ENCODE measurements at regions not wholly inside any gene's neighbourhood (a gene's known extent, or its start where the extent isn't known, plus 50 kb on each side); places are given as distances from the start of the nearest gene placed in this dataset.
"Not testable (repeated sequence)": the region's sequence is repeated elsewhere in the genome, so short reads cannot be mapped to it uniquely, and the experiment has no call there.

DNA sequence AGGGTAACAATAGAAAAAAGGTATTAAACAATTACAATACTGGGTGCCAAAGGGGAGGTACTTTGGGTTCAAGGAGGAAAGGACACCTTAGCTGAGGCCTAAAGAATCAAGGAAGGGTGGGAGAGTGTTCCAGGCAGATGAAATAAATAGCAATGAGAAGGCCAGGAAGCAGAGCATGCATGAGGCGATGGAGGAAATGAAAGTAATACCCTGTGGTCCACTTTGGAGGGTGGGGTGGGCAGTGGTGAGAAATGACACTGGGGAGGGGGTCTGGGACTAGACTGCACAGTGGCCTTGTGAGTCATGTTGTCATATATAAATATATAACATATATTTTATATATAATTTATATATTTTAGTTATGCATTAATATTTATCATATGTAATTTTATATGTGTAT lies 55.9 kb downstream of the BHLHE40 start:
- no peak for DNase-seq (ENCODE audit: low read depth in 2 of 2)

- DNase-seq (ENCODE audit: low read depth in 2 of 2) = no peak
Observed at GRCh38 chr3:5035692-5036391, 56.6 kb downstream of the BHLHE40 start.

GRCh38 chr3:5036392-5036766 lies 57.1 kb downstream of the BHLHE40 start:
- DNase-seq (ENCODE audit: low read depth in 2 of 2) = no peak

- no peak for DNase-seq (ENCODE audit: low read depth in 2 of 2)
Observed at GRCh38 chr3:5036858-5037257, 57.6 kb downstream of the BHLHE40 start.

- no peak for DNase-seq (ENCODE audit: low read depth in 2 of 2)
Observed at GRCh38 chr3:5039585-5039984, 60.3 kb downstream of the BHLHE40 start.

- DNase-seq (ENCODE audit: low read depth in 2 of 2) = no peak
Observed at GRCh38 chr3:5041315-5041714, 62.1 kb downstream of the BHLHE40 start.

DNA sequence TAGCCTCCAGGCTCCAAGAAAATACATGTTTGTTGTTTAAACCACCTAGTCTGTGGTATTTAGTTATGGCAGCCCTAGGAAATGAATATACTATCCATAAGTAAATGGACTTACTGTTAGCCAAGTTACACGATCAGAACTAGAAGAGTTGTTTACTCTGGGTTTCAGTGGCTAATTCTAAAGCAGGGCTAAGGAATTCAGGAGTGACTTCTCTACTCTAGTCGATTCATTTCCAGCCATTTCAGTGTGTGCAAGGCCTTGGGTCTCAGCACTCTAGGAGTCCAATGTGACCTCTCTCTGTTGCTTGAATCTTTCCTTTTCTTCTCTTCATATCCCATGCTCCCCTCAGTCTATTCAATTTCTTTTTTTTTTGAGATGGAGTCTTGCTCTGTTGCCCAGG lies 66.7 kb downstream of the BHLHE40 start:
- DNase-seq (ENCODE audit: low read depth in 2 of 2) = no peak

- no peak for DNase-seq (ENCODE audit: low read depth in 2 of 2)
Observed at GRCh38 chr3:5047764-5048419, 68.7 kb downstream of the BHLHE40 start.

DNA sequence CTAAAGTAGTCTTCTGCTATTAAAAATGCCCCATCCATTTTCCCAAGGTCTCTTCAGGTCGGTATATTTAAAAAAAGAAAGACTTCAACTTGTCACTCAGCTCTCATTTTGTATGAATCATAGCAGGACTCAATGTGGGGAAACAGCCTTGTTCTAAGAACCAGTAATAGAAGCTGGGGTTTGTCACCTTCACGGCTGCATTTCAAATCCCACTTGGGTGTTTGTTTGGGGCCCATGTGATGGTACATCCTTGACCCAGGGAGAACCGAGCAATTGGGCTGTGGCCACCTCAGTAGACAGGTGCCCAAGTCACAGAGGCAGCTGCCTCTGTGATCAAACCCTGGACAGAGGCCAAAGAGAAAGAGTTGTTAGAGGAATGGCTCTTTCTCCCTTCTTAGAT lies 70.3 kb upstream of the ARL8B start:
- DNase-seq (ENCODE audit: low read depth in 2 of 2) = no peak

- no peak for DNase-seq (ENCODE audit: low read depth in 2 of 2)
Observed at GRCh38 chr3:5052247-5052646, 69.8 kb upstream of the ARL8B start.

GRCh38 chr3:5053021-5053831 lies 68.9 kb upstream of the ARL8B start:
- no peak for DNase-seq (ENCODE audit: low read depth in 2 of 2)

DNA sequence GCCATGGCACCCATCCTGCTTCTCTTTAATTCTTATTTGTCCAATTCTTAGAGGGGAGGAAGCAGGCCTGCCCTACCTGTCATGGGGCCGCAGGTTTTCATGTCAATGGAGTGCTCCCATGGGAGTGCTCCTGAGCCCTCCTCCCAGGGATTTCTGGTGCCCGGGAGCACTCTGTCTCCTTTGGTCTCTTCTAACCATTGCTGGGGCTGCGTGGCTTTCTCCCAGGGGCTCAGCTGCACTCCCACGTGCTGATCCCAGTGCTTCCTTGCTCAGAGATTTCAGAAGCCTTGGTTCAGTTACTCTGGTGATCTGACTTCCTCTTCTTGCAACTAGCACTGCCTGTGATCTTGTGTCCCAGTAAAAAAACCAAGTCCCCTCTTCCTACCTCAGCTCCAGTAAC lies 68.0 kb upstream of the ARL8B start:
- DNase-seq (ENCODE audit: low read depth in 2 of 2) = no peak

DNA sequence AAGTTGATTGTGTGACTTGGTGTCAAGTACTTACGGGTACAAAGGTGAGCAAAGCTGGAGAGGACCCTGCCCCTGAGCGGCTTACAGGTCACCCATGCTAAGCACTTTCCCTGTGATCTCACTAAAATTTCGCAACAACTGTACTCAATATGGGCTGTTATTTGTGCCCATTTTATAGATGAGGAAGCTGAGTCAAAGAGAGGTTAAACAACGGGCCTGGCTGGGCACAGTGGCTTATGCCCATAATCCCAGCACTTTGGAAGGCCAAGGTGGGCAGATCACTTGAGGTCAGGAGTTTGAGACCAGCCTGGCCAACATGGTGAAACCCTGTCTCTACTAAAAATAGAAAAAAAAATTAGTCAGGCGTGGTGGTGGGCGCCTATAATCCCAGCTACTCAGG lies 67.5 kb upstream of the ARL8B start:
- not testable (repeated sequence) for DNase-seq (ENCODE audit: low read depth in 2 of 2)

- no peak for DNase-seq (ENCODE audit: low read depth in 2 of 2)
Observed at GRCh38 chr3:5055357-5056110, 66.6 kb upstream of the ARL8B start.

GRCh38 chr3:5056111-5056391 lies 66.0 kb upstream of the ARL8B start:
- no peak for DNase-seq (ENCODE audit: low read depth in 2 of 2)

GRCh38 chr3:5057272-5057671 lies 64.8 kb upstream of the ARL8B start:
- DNase-seq (ENCODE audit: low read depth in 2 of 2) = no peak

GRCh38 chr3:5057857-5058324 lies 64.2 kb upstream of the ARL8B start:
- DNase-seq (ENCODE audit: low read depth in 2 of 2) = peak; percentile 48 to 68

DNA sequence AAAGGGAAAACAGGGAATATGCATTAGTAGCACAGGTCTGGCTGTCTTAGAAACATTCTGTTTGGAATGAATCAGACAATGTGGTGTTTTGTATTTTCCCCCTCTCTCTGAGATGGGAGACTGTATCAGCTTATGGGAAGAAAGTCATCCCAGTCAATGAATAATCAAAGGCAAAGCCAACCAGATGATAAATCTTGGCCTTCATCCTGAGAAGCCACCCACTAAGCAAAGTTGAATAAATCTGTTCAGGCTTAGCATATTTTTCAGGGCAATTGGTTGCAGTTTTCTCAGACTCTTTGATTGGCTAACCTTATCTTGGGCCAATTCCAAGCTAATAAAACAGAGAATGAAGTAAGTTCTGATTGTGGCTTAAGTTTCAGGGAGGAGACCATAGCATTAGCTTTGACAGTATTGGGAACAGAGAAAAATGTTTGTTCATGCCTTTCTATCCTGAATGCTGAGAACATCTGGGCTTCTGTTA lies 63.6 kb upstream of the ARL8B start:
- no peak for DNase-seq (ENCODE audit: low read depth in 2 of 2)

- no peak for DNase-seq (ENCODE audit: low read depth in 2 of 2)
Observed at GRCh38 chr3:5059782-5060181, 62.3 kb upstream of the ARL8B start.

DNA sequence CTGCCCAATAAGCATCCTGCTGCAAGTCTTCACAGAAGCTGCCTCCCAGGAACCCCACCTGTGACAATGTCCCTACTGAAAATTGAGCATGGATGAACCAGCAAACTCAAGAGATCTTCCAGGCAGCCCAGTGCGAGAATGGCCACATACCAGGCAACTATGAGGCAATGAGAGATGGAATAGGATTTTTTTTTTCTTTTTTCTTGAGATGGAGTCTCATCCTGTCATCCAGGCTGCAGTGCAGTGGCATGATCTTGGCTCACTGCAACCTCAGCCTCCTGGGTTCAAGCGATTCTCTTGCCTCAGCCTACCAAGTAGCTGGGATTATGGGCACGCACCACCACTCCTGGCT lies 60.9 kb upstream of the ARL8B start:
- no peak for DNase-seq (ENCODE audit: low read depth in 2 of 2)

GRCh38 chr3:5063724-5064123 lies 58.4 kb upstream of the ARL8B start:
- no peak for DNase-seq (ENCODE audit: low read depth in 2 of 2)

GRCh38 chr3:5068531-5069050 lies 53.5 kb upstream of the ARL8B start:
- no peak for DNase-seq (ENCODE audit: low read depth in 2 of 2)

Measured in stimulated activated CD8-positive, alpha-beta memory T cell treated with anti-CD3 and anti-CD28 coated beads, Interleukin-7, amount 100 ng/mL, for 4 hours (primary cell).